SK-N-MC (cell line): ENCODE measurements at regions not wholly inside any gene's neighbourhood (a gene's known extent, or its start where the extent isn't known, plus 50 kb on each side); places are given as distances from the start of the nearest gene placed in this dataset.

Experiments used
- DNase-seq: peaks from one replicate; pipeline ENCODE4 v3.0.0-alpha.2; 2011; ENCODE audit warnings: low read depth, low spot score
- H3K27ac ChIP-seq: fragments of 200-600 bp; sonication (generic); 2 replicates; pipeline ENCODE4 v1.5.1; 2016; ENCODE audit warnings: mixed run types
- H3K36me3 ChIP-seq: fragments of 200-600 bp; sonication (generic); 2 replicates; pipeline ENCODE4 v1.6.1; 2017; ENCODE audit warnings: antibody characterized with exemption, low read length, mixed read lengths; ENCODE audit not compliant: insufficient read depth
- H3K4me3 ChIP-seq: fragments of 200-600 bp; sonication (generic); 2 replicates; pipeline ENCODE4 v1.5.1; 2016
- H3K9ac ChIP-seq: fragments of 200-600 bp; sonication (generic); 2 replicates; pipeline ENCODE4 v1.8.0; 2017; ENCODE audit warnings: mixed run types, mixed read lengths; ENCODE audit not compliant: insufficient read length
- H3K9me3 ChIP-seq: fragments of 200-600 bp; sonication (generic); 2 replicates; pipeline ENCODE4 v1.6.1; 2017; ENCODE audit warnings: low read depth, mild to moderate bottlenecking, antibody characterized with exemption, low read length, moderate library complexity, mixed read lengths
- EZH2 ChIP-seq: fragments of 200-600 bp; sonication (generic); IDR thresholded peaks from one replicate; pipeline ENCODE4 v1.6.1; 2017; ENCODE audit warnings: antibody characterized with exemption
- FOXP2 ChIP-seq: optimal IDR thresholded peaks from 2 replicates; pipeline ENCODE3; 2011; ENCODE audit warnings: mild to moderate bottlenecking, moderate library complexity; ENCODE audit not compliant: insufficient read depth; ENCODE audit errors: extremely low read length, control extremely low read depth
- POLR2AphosphoS5 ChIP-seq: IDR thresholded peaks from 2 replicates; pipeline ENCODE4 v1.6.1; 2012; ENCODE audit warnings: mild to moderate bottlenecking, low read depth, low read length, borderline replicate concordance

DNA sequence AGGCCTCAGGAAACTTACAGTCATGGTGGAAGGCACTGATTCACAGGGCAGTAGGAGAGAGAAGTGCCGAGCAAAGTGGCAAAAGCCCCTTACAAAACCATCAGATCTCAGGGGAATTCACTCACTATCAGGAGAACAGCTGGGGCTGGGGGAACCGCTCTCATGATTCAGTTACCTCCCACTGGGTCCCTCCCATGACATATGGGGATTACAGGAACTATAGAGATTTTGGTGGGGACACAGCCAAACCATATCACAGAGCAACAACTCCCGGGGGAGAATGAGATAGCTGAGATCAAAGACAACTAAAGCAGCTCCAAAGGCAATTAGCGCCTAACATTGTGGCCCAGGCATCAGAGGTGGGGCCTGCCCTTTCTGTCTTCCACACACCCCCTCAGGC, 85.4 kb upstream of the VOPP1 start:
- Histone ChIP-seq H3K9ac (no peak overlapping the region), H3K9me3 (no peaks in the 10 kb centered on the region), H3K27ac (peak overlapping the region; percentile 48; the same call in 1 of the 2 replicates), H3K36me3 (0 out of 2 replicates have a peak, but pooled peaks cover 2% of the 10 kb centered on the region), H3K4me3 (no peak overlapping the region)
- TF ChIP-seq FOXP2 (no peak), EZH2 (no peak), POLR2AphosphoS5 (no peak)
- no peak for DNase-seq

DNA sequence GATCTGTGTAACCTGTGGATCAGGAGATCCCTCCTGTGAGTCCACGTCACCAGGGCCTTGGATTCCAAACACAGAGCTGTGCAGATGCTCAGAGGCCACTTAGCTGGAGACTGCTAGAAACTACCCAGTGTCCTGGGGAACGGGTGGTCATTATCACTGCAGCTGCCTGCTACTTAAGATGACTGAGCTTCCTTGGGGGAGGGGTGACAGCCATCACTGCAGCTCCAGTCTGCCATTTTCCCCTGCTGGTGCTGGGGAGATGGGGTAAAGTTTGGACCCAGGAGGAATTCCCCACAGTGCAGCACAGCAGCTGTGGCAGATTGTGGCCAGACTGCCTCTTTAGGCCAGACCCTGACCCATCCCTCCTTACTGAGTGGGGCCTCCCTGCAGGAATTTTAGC, 78.8 kb upstream of the VOPP1 start:
- no peaks in the 10 kb centered on the region for H3K9me3 ChIP-seq
- H3K9ac ChIP-seq: no peak overlapping the region
- no peak for DNase-seq
- no peak overlapping the region for H3K4me3 ChIP-seq
- H3K36me3 ChIP-seq: peaks cover 15% of the 10 kb centered on the region; the same call in 1 of the 2 replicates
- TF ChIP-seq EZH2 (no peak), FOXP2 (no peak), POLR2AphosphoS5 (no peak)
- H3K27ac ChIP-seq: no peak overlapping the region

DNA sequence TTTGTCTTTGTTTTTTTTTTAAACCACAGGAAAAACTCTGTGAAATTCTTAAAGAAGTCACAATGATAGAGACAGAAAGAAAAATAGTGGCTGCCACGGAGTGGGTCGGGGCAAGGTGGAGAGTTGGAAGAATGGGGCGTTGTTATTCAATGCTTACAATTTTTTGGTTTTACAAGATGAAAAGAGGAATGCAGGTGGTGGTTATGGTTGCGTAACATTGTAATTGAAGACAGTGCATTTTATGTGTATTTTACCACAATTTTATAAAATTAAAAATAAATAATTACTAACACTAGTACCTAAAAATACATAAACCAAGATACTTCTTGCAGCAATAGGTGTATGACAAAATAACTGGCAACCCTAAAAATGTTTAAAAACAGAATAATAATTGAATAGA, 76.9 kb upstream of the VOPP1 start:
- Histone ChIP-seq H3K4me3 (no peak overlapping the region), H3K9ac (no peak overlapping the region), H3K36me3 (peaks cover 17% of the 10 kb centered on the region; the same call in 1 of the 2 replicates), H3K27ac (no peak overlapping the region), H3K9me3 (no peaks in the 10 kb centered on the region)
- no peak for DNase-seq
- TF ChIP-seq FOXP2: no peak

DNA sequence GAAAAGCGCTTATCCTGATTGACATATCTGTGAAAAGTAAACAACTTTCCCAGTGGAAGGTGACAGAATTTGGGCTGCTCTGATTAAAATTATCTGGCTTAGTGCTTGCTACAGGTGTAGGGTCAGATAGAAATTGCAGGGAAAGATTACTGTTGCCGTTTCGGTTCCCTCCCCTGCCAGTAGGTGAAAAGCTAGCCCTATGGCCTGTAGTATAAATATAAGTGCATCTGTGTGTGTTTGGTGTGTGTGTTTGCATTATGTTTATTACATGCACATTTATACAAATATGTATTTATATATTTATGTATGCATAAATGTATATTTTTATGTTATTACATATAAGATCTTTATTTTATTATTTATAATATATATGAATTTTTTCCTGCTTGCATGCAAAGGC, 72.3 kb upstream of the VOPP1 start:
- no peak overlapping the region for H3K27ac ChIP-seq
- peaks cover 5% of the 10 kb centered on the region; the same call in 1 of the 2 replicates for H3K9me3 ChIP-seq
- no peak for DNase-seq
- TF ChIP-seq FOXP2 (no peak), POLR2AphosphoS5 (no peak), EZH2 (no peak)
- peaks cover 16% of the 10 kb centered on the region; the same call in 1 of the 2 replicates for H3K36me3 ChIP-seq
- no peak overlapping the region for H3K4me3 ChIP-seq
- H3K9ac ChIP-seq: no peak overlapping the region

DNA sequence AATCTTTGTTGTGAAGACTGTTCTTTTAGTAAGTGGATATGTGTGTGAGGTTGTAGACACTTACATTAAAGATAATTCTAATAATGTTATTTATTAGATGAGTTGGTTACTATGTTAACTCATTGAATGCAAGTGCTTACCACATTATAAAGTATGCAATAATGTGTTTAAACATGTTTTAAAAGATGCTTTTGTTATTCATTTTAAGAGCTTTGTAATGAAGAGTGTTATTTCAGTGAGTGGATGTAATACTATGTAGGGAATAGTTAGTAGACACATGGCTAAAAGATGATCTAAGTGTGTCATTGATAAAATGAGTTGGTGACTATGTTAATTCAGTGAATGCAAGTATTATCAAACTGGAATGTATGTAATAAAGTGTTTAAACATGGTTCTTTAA, 70.0 kb upstream of the VOPP1 start:
- no peak for DNase-seq
- TF ChIP-seq EZH2: no peak
- no peak for TF ChIP-seq POLR2AphosphoS5
- TF ChIP-seq FOXP2: no peak
- H3K27ac ChIP-seq: peak overlapping the region; percentile 93

DNA sequence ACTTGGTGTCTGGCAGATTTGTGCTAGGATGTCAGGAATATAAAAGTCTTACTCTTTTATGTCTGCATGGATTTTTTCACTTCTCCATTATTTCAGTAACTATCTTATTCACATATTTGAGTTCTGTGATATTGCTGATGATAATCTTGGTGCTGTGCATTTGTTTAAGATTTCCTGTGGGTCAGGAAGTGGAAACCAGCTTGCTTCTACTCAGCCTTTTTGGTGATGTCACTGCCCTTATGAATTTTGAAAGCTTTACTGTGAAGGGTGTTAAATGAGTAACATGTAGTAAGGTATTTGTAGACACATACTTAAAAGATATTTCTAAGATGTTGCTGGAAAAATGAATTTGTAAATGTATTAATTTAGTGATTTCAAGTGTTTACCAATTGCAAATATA, 69.5 kb upstream of the VOPP1 start:
- Histone ChIP-seq H3K4me3 (no peak overlapping the region), H3K9ac (no peak overlapping the region), H3K9me3 (peaks cover 8% of the 10 kb centered on the region; the same call in 1 of the 2 replicates), H3K36me3 (peaks cover 22% of the 10 kb centered on the region), H3K27ac (peak overlapping the region; percentile 93)
- DNase-seq: peak; percentile 70
- TF ChIP-seq POLR2AphosphoS5 (no peak; the same call in 1 of the 2 replicates), EZH2 (no peak), FOXP2 (no peak)

More for the DNA sequence above, 70.0 kb upstream of the VOPP1 start:
- H3K36me3 ChIP-seq: peaks cover 20% of the 10 kb centered on the region
- peaks cover 8% of the 10 kb centered on the region; the same call in 1 of the 2 replicates for H3K9me3 ChIP-seq
- no peak overlapping the region for H3K4me3 ChIP-seq
- no peak overlapping the region for H3K9ac ChIP-seq

DNA sequence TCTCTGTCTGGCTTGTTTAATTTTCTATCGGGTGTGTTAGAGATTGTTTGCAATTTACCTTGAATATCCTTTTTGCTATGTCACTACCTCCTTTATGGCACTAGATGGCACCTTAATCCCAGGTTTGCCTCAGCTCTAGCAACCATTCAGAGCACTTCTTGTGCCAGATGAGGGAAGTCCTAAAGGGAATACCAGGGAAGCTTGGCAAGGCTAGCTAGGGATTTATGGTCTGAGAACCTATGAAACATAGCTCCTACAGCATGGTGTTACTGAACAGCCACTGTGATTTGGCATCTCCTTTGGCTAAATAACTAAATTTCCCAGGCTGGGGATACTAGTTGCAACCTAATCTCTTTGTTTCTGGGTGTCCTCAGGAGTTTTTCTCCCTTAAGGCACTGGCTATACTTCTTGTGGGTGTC, 69.0 kb upstream of the VOPP1 start:
- TF ChIP-seq POLR2AphosphoS5 (no peak), EZH2 (no peak), FOXP2 (no peak)
- Histone ChIP-seq H3K36me3 (peaks cover 18% of the 10 kb centered on the region), H3K4me3 (no peak overlapping the region), H3K9me3 (peaks cover 8% of the 10 kb centered on the region; the same call in 1 of the 2 replicates), H3K27ac (peak overlapping the region; percentile 93), H3K9ac (peak overlapping the region; percentile 31)
- DNase-seq: peak; percentile 73

DNA sequence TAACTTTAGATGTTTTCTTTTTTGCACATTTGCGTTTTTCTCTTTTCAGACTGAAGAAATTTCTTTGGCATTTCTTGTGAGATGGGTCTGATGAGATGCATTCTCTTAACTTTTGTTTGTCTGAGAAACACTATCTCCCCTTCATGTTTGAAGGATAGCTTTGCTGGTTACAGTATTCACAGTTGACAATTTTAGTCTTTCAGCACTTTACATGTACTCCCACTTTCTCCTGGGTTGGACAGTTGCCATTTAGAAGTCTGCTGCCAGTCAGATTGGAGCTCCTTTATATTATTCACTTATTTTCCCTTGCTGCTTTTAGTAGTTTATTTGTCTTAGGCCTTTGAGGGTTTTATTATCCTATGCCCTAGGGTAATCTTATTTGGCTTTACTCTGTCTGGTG, 67.3 kb upstream of the VOPP1 start:
- H3K4me3 ChIP-seq: no peak overlapping the region
- no peak for TF ChIP-seq POLR2AphosphoS5
- TF ChIP-seq FOXP2: no peak
- no peak for TF ChIP-seq EZH2
- no peak for DNase-seq
- H3K27ac ChIP-seq: no peak overlapping the region
- peaks cover 8% of the 10 kb centered on the region; the same call in 1 of the 2 replicates for H3K9me3 ChIP-seq
- no peak overlapping the region for H3K9ac ChIP-seq
- H3K36me3 ChIP-seq: peaks cover 14% of the 10 kb centered on the region
